GM12878 (cell line): ENCODE measurements at regions not wholly inside any gene's neighbourhood (a gene's known extent, or its start where the extent isn't known, plus 50 kb on each side); places are given as distances from the start of the nearest gene placed in this dataset.

Experiments used
- ATAC-seq: fragments of 200-7000 bp; cut with Tn5 transposase; 3 replicates; pipeline ENCODE4 v1.9.1; 2020; ENCODE audit warnings: mild to moderate bottlenecking, moderate library complexity
- BruUV-seq: library from RNA; stranded (reverse); fragments of 400-500 nt; replicated peaks from 2 replicates; lab custom pipeline; 2021; lab: Mats Ljungman, UMichigan
- CTCF ChIA-PET: fragments of 300-600 bp; sonication (Branson Sonifier 250); formaldehyde crosslinking; extraction: SDS; loops from one replicate; lab custom pipeline; 2021; ENCODE audit warnings: inconsistent platforms; lab: Yijun Ruan, JAX
- POLR2A ChIA-PET: fragments of 350-600 bp; formaldehyde crosslinking; extraction: SDS; loops from one replicate; lab custom pipeline; 2021; ENCODE audit warnings: inconsistent platforms; lab: Charles Lee
- RAD21 ChIA-PET: fragments of 300-600 bp; sonication (Branson Sonifier 250); formaldehyde crosslinking; loops from one replicate; lab custom pipeline; 2023; ENCODE audit warnings: antibody characterized with exemption; ENCODE audit not compliant: unreplicated experiment; lab: Charles Lee
- SMC1A ChIA-PET: fragments of 300-600 bp; sonication (Branson Sonifier 250); formaldehyde crosslinking; loops from one replicate; lab custom pipeline; 2023; ENCODE audit not compliant: unreplicated experiment, uncharacterized antibody; lab: Charles Lee
- DNase-seq: peaks from one replicate; pipeline ENCODE4 v3.0.0-alpha.2; 2011; ENCODE audit warnings: low read depth, low spot score
- FAIRE-seq: peaks from 3 replicates; lab custom pipeline; 2011; peaks lifted over from hg19 to GRCh38; lab: Jason Lieb, UNC
- H2AFZ ChIP-seq: 2 replicates; pipeline ENCODE4 v1.6.0; 2011; ENCODE audit warnings: low read depth, low read length, control low read depth; ENCODE audit not compliant: control insufficient read depth
- H3K27ac ChIP-seq: 2 replicates; pipeline ENCODE4 v1.5.1; 2011; ENCODE audit warnings: control low read depth; ENCODE audit not compliant: control insufficient read depth, insufficient read depth
- H3K27me3 ChIP-seq, 2 experiments: replicated peaks in 1 of 2; 2 replicates each; pipeline versions ENCODE4 v1.6.0 to v1.6.1; 2011; ENCODE audit warnings: low read length in 1 of 2; ENCODE audit not compliant: control insufficient read depth in 2 of 2, insufficient read depth in 2 of 2
- H3K36me3 ChIP-seq, 2 experiments: 2 replicates each; pipeline ENCODE4 v1.5.1; 2011; ENCODE audit warnings: low read length in 1 of 2; ENCODE audit not compliant: control insufficient read depth in 2 of 2, insufficient read depth in 2 of 2
- H3K4me1 ChIP-seq: 2 replicates; pipeline ENCODE4 v1.6.1; 2011; ENCODE audit warnings: mild to moderate bottlenecking, low read length, moderate library complexity, mixed read lengths; ENCODE audit not compliant: control insufficient read depth, insufficient read depth
- H3K4me2 ChIP-seq: 2 replicates; pipeline ENCODE4 v1.6.0; 2011; ENCODE audit warnings: control low read depth; ENCODE audit not compliant: control insufficient read depth, insufficient read depth
- H3K4me3 ChIP-seq: fragments of 200-600 bp; sonication (generic); 2 replicates; pipeline ENCODE4 v1.5.1; 2016
- H3K79me2 ChIP-seq: 2 replicates; pipeline ENCODE4 v1.6.0; 2011; ENCODE audit warnings: low read length; ENCODE audit not compliant: control insufficient read depth, insufficient read depth
- H3K9ac ChIP-seq: 2 replicates; pipeline ENCODE4 v1.8.0; 2011; ENCODE audit warnings: low read length, control low read depth, mixed read lengths; ENCODE audit not compliant: control insufficient read depth, insufficient read depth
- H3K9me3 ChIP-seq: replicated peaks from 3 replicates; pipeline ENCODE4 v1.5.1; 2011; ENCODE audit warnings: mild to moderate bottlenecking, low read length; ENCODE audit not compliant: control insufficient read depth, insufficient read depth
- H4K20me1 ChIP-seq: 2 replicates; pipeline ENCODE4 v1.6.0; 2011; ENCODE audit not compliant: control insufficient read depth, insufficient read depth
- EGR1 ChIP-seq, 2 experiments: IDR thresholded peaks; 1 replicate in 1 of 2; 2 replicates in 1 of 2; pipeline ENCODE4 v1.6.1; 2011 to 2012; ENCODE audit warnings: low read depth in 2 of 2, low read length in 2 of 2, borderline replicate concordance in 1 of 2, mild to moderate bottlenecking in 1 of 2, moderate library complexity in 1 of 2
- FOXM1 ChIP-seq: IDR thresholded peaks from 2 replicates; pipeline ENCODE4 v1.6.1; 2012; ENCODE audit warnings: low read depth, mild to moderate bottlenecking, inconsistent platforms, low read length, moderate library complexity
- HCFC1 ChIP-seq: fragments of 150-350 bp; IDR thresholded peaks from 2 replicates; pipeline ENCODE4 v1.6.1; 2014; ENCODE audit warnings: low read length
- NFYA ChIP-seq: IDR thresholded peaks from 2 replicates; pipeline ENCODE4 v1.6.1; 2011; ENCODE audit warnings: low read depth, mild to moderate bottlenecking, low read length, improper control_type of control experiment, borderline replicate concordance
- RAD21 ChIP-seq: IDR thresholded peaks from 2 replicates; pipeline ENCODE4 v1.6.1; 2011; ENCODE audit warnings: mild to moderate bottlenecking, low read depth, low read length, moderate library complexity; ENCODE audit not compliant: insufficient read depth
- STAT1 ChIP-seq: fragments of 450-650 bp; conservative IDR thresholded peaks from 2 replicates; pipeline ENCODE4 v1.6.1; 2014; ENCODE audit warnings: antibody characterized with exemption, mild to moderate bottlenecking
- TCF12 ChIP-seq: IDR thresholded peaks from 2 replicates; pipeline ENCODE4 v1.6.1; 2011; ENCODE audit warnings: low read depth, mild to moderate bottlenecking, low read length
- ZNF592 ChIP-seq: fragments of 450-650 bp; IDR thresholded peaks from 2 replicates; pipeline ENCODE4 v1.6.1; 2017; ENCODE audit warnings: mild to moderate bottlenecking, moderate library complexity
- WGBS: methylation state at CpG from one replicate; pipeline ENCODE4 v1.1.6; 2016; ENCODE audit warnings: low lambda C conversion rate; ENCODE audit not compliant: insufficient replicate concordance, insufficient coverage; ENCODE audit errors: missing lambda C conversion rate; 5-methylcytosine and 5-hydroxymethylcytosine counted together
- in situ Hi-C: fragments of 300-500 bp; cut with MboI; formaldehyde crosslinking; loops from 9 replicates; pipeline ENCODE4 v1.14.3; 2018; ENCODE audit warnings: mixed read lengths
- intact Hi-C: fragments of 100-400 bp; cut with micrococcal nuclease; formaldehyde crosslinking; loops from one replicate; pipeline ENCODE4 v1.14.2; 2022; ENCODE audit not compliant: unreplicated experiment
- TF ChIP-seq, protein P1 (sequence below): fragments of 450-650 bp; IDR thresholded peaks from 2 replicates; pipeline ENCODE4 v1.6.1; 2017; ENCODE audit warnings: borderline replicate concordance

GRCh38 chr4:16289897-16290554, 63.8 kb upstream of the TAPT1 start (continued):
- no peak for TF ChIP-seq ZNF592
- TF ChIP-seq, all 136 proteins: peak for 3

- no peak for FAIRE-seq
Observed at GRCh38 chr4:16284050-16284449, 57.8 kb upstream of the TAPT1 start.

More at GRCh38 chr4:16284050-16284449, 57.8 kb upstream of the TAPT1 start:
- intact Hi-C loops: loop anchor here (10.0 kb wide), 1 partner anchor 1161 kb away; no protein-coding TSS in a partner anchor
- no peak overlapping the region for H3K4me2 ChIP-seq
- TF ChIP-seq FOXM1: no peak
- TF ChIP-seq HCFC1: no peak
- no peak for TF ChIP-seq TCF12
- TF ChIP-seq EGR1 (IDR thresholded peaks at IDR 0.05; ENCODE audit: borderline replicate concordance in 1 of 2, low read depth in 2 of 2, low read length in 2 of 2): no peak
- TF ChIP-seq RAD21: no peak
- TF ChIP-seq, protein P1, sequence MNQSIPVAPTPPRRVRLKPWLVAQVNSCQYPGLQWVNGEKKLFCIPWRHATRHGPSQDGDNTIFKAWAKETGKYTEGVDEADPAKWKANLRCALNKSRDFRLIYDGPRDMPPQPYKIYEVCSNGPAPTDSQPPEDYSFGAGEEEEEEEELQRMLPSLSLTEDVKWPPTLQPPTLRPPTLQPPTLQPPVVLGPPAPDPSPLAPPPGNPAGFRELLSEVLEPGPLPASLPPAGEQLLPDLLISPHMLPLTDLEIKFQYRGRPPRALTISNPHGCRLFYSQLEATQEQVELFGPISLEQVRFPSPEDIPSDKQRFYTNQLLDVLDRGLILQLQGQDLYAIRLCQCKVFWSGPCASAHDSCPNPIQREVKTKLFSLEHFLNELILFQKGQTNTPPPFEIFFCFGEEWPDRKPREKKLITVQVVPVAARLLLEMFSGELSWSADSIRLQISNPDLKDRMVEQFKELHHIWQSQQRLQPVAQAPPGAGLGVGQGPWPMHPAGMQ: no peak
- no peak for TF ChIP-seq STAT1
- TF ChIP-seq NFYA: no peak
- H4K20me1 ChIP-seq: no peaks in the 10 kb centered on the region; the same call in 1 of the 2 replicates
- CTCF ChIA-PET: no interaction called here
- POLR2A ChIA-PET: no interaction called here
- H3K4me1 ChIP-seq: no peaks in the 10 kb centered on the region
- no peak overlapping the region for H3K27ac ChIP-seq
- H3K9ac ChIP-seq: no peak overlapping the region
- H3K36me3 ChIP-seq: no peaks in the 10 kb centered on the region
- no peaks in the 10 kb centered on the region; a peak in 1 of 4 replicates for H3K27me3 ChIP-seq
- no peak for DNase-seq
- 0% methylated on average over 3 of the region's 3 CpGs for WGBS
- no peaks in the 10 kb centered on the region; the same call in 2 of the 3 replicates for H3K9me3 ChIP-seq
- H3K4me3 ChIP-seq: no peak overlapping the region
- SMC1A ChIA-PET: no interaction called here
- BruUV-seq: no TSS peak
- RAD21 ChIA-PET: no interaction called here
- in situ Hi-C loops: loop anchor here (10.0 kb wide), 1 partner anchor 1041 kb away; no protein-coding TSS in a partner anchor
- H2AFZ ChIP-seq: no peak overlapping the region
- ATAC-seq: no peak
- no peaks in the 10 kb centered on the region for H3K79me2 ChIP-seq
